ENCODE measurements at regions not wholly inside any gene's neighbourhood (a gene's known extent, or its start where the extent isn't known, plus 50 kb on each side); places are given as distances from the start of the nearest gene placed in this dataset.

DNA sequence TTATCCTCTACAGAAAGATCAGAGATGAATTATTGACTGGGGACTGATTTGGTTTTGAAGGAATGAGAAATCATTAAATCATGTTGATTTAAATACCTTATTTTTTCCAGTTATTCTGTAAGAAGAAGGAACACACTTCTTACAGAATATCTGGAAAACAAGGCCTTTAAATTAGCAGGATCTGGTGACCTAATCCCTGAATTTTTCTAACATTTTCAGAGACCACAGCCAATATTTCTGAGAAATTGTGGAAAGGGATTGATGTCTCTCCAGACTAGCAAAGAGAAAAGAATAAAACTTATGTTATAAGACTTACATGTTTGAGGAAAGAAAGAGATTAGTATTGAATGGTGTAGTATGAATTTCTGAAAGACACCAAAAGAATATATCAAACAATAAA lies 104.0 kb downstream of the KCNE4 start:
- H3K9me3 Mint-ChIP-seq (ENCODE audit: unreplicated experiment): no peaks in the 10 kb centered on the region

DNA sequence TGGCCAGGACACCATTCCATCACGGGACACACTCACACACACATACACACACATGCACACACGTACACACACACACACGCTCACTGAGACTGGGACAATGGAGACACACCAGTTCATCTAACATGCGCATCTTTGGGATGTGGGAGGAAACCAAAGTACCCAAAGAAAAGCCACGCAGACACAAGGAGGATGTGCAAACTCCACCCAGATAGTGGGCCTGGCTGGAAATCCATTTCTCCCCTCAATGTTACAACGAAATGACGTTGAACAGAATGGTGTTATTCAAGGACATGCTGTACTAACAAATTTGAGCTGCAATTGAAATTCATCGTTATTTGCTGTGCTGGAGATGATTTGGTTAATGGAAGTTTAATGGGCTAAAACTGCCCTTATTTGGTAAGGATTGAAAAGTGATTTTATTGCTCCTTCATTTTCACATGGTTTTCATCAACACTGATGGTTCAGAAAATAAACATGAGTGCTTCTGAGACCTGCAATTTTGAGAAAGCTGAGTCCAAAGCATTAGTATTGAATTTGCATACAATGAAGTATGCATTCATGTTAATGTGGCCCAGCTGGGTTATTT lies 110.0 kb downstream of the KCNE4 start:
- Mint-ChIP-seq H3K4me3 (ENCODE audit: unreplicated experiment) (no peak overlapping the region), H3K4me1 (ENCODE audit: low read depth, unreplicated experiment) (no peaks in the 10 kb centered on the region), H3K27ac (ENCODE audit: unreplicated experiment) (no peak overlapping the region), H3K27me3 (ENCODE audit: low read depth, unreplicated experiment) (no peaks in the 10 kb centered on the region), H3K9me3 (ENCODE audit: unreplicated experiment) (no peaks in the 10 kb centered on the region), H3K36me3 (ENCODE audit: low read depth, unreplicated experiment) (no peaks in the 10 kb centered on the region)
- H3K9me3 ChIP-seq (ENCODE audit: insufficient read depth, low read depth, low read length): no peaks in the 10 kb centered on the region
- H3K4me2 ChIP-seq (ENCODE audit: low read length): no peak overlapping the region
- H3K36me3 ChIP-seq (ENCODE audit: insufficient read depth, low read length): no peaks in the 10 kb centered on the region
- no peak overlapping the region for H2AFZ ChIP-seq (ENCODE audit: low read depth, low read length)
- no peak overlapping the region for H3K27ac ChIP-seq (ENCODE audit: low read depth, low read length)
- no peak for FAIRE-seq
- H3K27me3 ChIP-seq (ENCODE audit: insufficient read depth, low read length): no peaks in the 10 kb centered on the region
- TF ChIP-seq, protein P1, sequence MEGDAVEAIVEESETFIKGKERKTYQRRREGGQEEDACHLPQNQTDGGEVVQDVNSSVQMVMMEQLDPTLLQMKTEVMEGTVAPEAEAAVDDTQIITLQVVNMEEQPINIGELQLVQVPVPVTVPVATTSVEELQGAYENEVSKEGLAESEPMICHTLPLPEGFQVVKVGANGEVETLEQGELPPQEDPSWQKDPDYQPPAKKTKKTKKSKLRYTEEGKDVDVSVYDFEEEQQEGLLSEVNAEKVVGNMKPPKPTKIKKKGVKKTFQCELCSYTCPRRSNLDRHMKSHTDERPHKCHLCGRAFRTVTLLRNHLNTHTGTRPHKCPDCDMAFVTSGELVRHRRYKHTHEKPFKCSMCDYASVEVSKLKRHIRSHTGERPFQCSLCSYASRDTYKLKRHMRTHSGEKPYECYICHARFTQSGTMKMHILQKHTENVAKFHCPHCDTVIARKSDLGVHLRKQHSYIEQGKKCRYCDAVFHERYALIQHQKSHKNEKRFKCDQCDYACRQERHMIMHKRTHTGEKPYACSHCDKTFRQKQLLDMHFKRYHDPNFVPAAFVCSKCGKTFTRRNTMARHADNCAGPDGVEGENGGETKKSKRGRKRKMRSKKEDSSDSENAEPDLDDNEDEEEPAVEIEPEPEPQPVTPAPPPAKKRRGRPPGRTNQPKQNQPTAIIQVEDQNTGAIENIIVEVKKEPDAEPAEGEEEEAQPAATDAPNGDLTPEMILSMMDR (IDR thresholded peaks at IDR 0.05; ENCODE audit: insufficient read depth, low read depth, low read length): no peak
- no peak for TF ChIP-seq EZH2 (IDR thresholded peaks at IDR 0.05; ENCODE audit: insufficient read depth, low read length)
- H3K9ac ChIP-seq (ENCODE audit: low read length): no peak overlapping the region
- no peaks in the 10 kb centered on the region for H4K20me1 ChIP-seq (ENCODE audit: insufficient read depth, low read length)
- H3K4me3 ChIP-seq (ENCODE audit: insufficient read depth, low read depth, low read length): no peak overlapping the region
- H3K4me1 ChIP-seq (ENCODE audit: insufficient read depth, low read length): no peaks in the 10 kb centered on the region
- no peak for DNase-seq (ENCODE audit: low read depth)
- no peaks in the 10 kb centered on the region for H3K79me2 ChIP-seq (ENCODE audit: insufficient read depth, low read length)

More for the DNA sequence above, 104.0 kb downstream of the KCNE4 start:
- no peaks in the 10 kb centered on the region for H3K79me2 ChIP-seq (ENCODE audit: insufficient read depth, low read length)
- Mint-ChIP-seq H3K27me3 (ENCODE audit: low read depth, unreplicated experiment) (no peaks in the 10 kb centered on the region), H3K27ac (ENCODE audit: unreplicated experiment) (no peak overlapping the region), H3K4me3 (ENCODE audit: unreplicated experiment) (no peak overlapping the region), H3K36me3 (ENCODE audit: low read depth, unreplicated experiment) (no peaks in the 10 kb centered on the region), H3K4me1 (ENCODE audit: low read depth, unreplicated experiment) (no peaks in the 10 kb centered on the region)
- no peaks in the 10 kb centered on the region for H3K9me3 ChIP-seq (ENCODE audit: insufficient read depth, low read depth, low read length)
- no peaks in the 10 kb centered on the region for H4K20me1 ChIP-seq (ENCODE audit: insufficient read depth, low read length)
- H3K9ac ChIP-seq (ENCODE audit: low read length): no peak overlapping the region
- H3K36me3 ChIP-seq (ENCODE audit: insufficient read depth, low read length): no peaks in the 10 kb centered on the region
- DNase-seq (ENCODE audit: low read depth) (no peak), FAIRE-seq (no peak)
- H3K4me1 ChIP-seq (ENCODE audit: insufficient read depth, low read length): no peaks in the 10 kb centered on the region
- H2AFZ ChIP-seq (ENCODE audit: low read depth, low read length): no peak overlapping the region
- no peak overlapping the region for H3K4me3 ChIP-seq (ENCODE audit: insufficient read depth, low read depth, low read length)
- TF ChIP-seq EZH2 (IDR thresholded peaks at IDR 0.05; ENCODE audit: insufficient read depth, low read length): no peak
- TF ChIP-seq, protein P1 (IDR thresholded peaks at IDR 0.05; ENCODE audit: insufficient read depth, low read depth, low read length): no peak
- H3K27ac ChIP-seq (ENCODE audit: low read depth, low read length): no peak overlapping the region
- no peak overlapping the region for H3K4me2 ChIP-seq (ENCODE audit: low read length)
- no peaks in the 10 kb centered on the region for H3K27me3 ChIP-seq (ENCODE audit: insufficient read depth, low read length)

DNA sequence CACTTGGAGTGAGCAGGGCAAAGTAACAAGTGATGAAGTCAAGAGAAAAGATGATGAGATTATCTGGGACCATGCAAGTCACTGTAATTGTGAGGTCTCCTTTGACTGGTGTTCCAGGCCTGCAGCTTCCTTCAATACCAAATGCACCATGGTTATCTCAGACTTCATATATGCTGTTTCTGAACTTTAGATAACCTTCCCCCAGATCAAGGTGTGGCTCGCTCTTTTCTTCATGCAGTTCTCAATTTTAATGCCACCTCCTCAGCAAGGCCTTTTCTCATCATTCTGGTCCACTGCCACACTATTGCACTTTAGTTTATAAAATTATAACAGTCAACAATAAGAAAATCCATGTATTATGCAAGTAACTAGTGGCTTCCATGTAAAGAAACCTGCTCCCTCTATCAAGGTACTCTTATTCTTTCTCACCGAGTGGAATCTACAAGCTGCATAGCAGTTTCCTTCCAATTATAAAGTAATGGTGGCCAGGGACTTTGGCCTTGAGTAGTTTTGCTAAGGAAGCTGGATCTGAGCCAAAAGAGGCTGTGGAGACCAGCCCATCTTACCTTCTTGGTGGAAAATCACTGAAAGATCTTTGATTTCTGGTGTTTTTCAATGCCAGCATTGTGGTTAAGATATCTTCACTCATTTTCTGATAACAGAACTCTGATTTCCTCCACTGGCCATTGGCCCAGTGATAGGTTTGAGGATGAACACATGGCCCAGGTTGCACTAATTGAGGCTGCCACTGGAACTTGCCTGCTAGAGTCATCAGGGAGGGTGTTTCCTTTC lies 113.6 kb downstream of the KCNE4 start:
- TF ChIP-seq EZH2 (IDR thresholded peaks at IDR 0.05; ENCODE audit: insufficient read depth, low read length): no peak
- TF ChIP-seq, protein P1 (IDR thresholded peaks at IDR 0.05; ENCODE audit: insufficient read depth, low read depth, low read length): no peak
- H3K27me3 ChIP-seq (ENCODE audit: insufficient read depth, low read length): no peaks in the 10 kb centered on the region

More for the DNA sequence above, 113.6 kb downstream of the KCNE4 start:
- Histone ChIP-seq H3K9ac (ENCODE audit: low read length) (no peak overlapping the region), H4K20me1 (ENCODE audit: insufficient read depth, low read length) (no peaks in the 10 kb centered on the region), H3K9me3 (ENCODE audit: insufficient read depth, low read depth, low read length) (no peaks in the 10 kb centered on the region), H3K4me2 (ENCODE audit: low read length) (no peak overlapping the region), H3K27ac (ENCODE audit: low read depth, low read length) (no peak overlapping the region), H3K4me1 (ENCODE audit: insufficient read depth, low read length) (no peaks in the 10 kb centered on the region), H3K79me2 (ENCODE audit: insufficient read depth, low read length) (no peaks in the 10 kb centered on the region), H3K36me3 (ENCODE audit: insufficient read depth, low read length) (no peaks in the 10 kb centered on the region), H2AFZ (ENCODE audit: low read depth, low read length) (no peak overlapping the region), H3K4me3 (ENCODE audit: insufficient read depth, low read depth, low read length) (no peak overlapping the region)
- Mint-ChIP-seq H3K4me1 (ENCODE audit: low read depth, unreplicated experiment) (no peaks in the 10 kb centered on the region), H3K27me3 (ENCODE audit: low read depth, unreplicated experiment) (no peaks in the 10 kb centered on the region), H3K4me3 (ENCODE audit: unreplicated experiment) (no peak overlapping the region), H3K9me3 (ENCODE audit: unreplicated experiment) (no peaks in the 10 kb centered on the region), H3K36me3 (ENCODE audit: low read depth, unreplicated experiment) (no peaks in the 10 kb centered on the region), H3K27ac (ENCODE audit: unreplicated experiment) (no peak overlapping the region)
- FAIRE-seq (no peak), DNase-seq (ENCODE audit: low read depth) (no peak)
